ENCODE measurements at regions not wholly inside any gene's neighbourhood (a gene's known extent, or its start where the extent isn't known, plus 50 kb on each side); places are given as distances from the start of the nearest gene placed in this dataset.

- Histone ChIP-seq H3K9me3 (ENCODE audit: control insufficient read depth in 2 of 2, insufficient read depth in 1 of 2, low read length in 1 of 2) (peaks cover 0 to 5% of the 10 kb centered on the region in 2 donors), H3K36me3 (ENCODE audit: control insufficient read depth in 2 of 2, insufficient read depth in 2 of 2, low read length in 1 of 2) (no peaks in the 10 kb centered on the region), H3K4me1 (ENCODE audit: control insufficient read depth in 2 of 2, insufficient read depth in 2 of 2, low read length in 2 of 2) (no peaks in the 10 kb centered on the region), H3K4me3 (ENCODE audit: low read length in 2 of 2) (no peak overlapping the region), H3K27me3 (ENCODE audit: control insufficient read depth in 2 of 2, insufficient read depth in 1 of 2, low read length in 1 of 2) (no peaks in the 10 kb centered on the region), H3K27ac (ENCODE audit: low read depth in 1 of 2, low read length in 1 of 2) (no peak overlapping the region)
- DNase-seq (ENCODE audit: low read depth in 6 of 9, low spot score in 9 of 9): no peak
- WGBS: 94% methylated on average over 4 of the region's 4 CpGs
Measured at GRCh38 chr6:168255283-168255881, 64.2 kb downstream of the DACT2 start.

GRCh38 chr6:168252267-168252666 is 67.3 kb downstream of the DACT2 start:
- WGBS: 96% methylated on average over 4 of the region's 4 CpGs
- no peaks in the 10 kb centered on the region for H3K27me3 ChIP-seq (ENCODE audit: control insufficient read depth in 2 of 2, insufficient read depth in 1 of 2, low read length in 1 of 2)
- H3K36me3 ChIP-seq (ENCODE audit: control insufficient read depth in 2 of 2, insufficient read depth in 2 of 2, low read length in 1 of 2): no peaks in the 10 kb centered on the region
- no peaks in the 10 kb centered on the region for H3K4me1 ChIP-seq (ENCODE audit: control insufficient read depth in 2 of 2, insufficient read depth in 2 of 2, low read length in 2 of 2)
- no peak overlapping the region for H3K27ac ChIP-seq (ENCODE audit: low read depth in 1 of 2, low read length in 1 of 2)
- DNase-seq (ENCODE audit: low read depth in 6 of 9, low spot score in 9 of 9): no peak
- no peak overlapping the region for H3K4me3 ChIP-seq (ENCODE audit: low read length in 2 of 2)
- H3K9me3 ChIP-seq (ENCODE audit: control insufficient read depth in 2 of 2, insufficient read depth in 1 of 2, low read length in 1 of 2): peaks cover 0 to 5% of the 10 kb centered on the region in 2 donors

GRCh38 chr6:168250250-168250649 is 69.3 kb downstream of the DACT2 start:
- DNase-seq (ENCODE audit: low read depth in 6 of 9, low spot score in 9 of 9): no peak
- Histone ChIP-seq H3K4me3 (ENCODE audit: low read length in 2 of 2) (no peak overlapping the region), H3K4me1 (ENCODE audit: control insufficient read depth in 2 of 2, insufficient read depth in 2 of 2, low read length in 2 of 2) (no peaks in the 10 kb centered on the region), H3K9me3 (ENCODE audit: control insufficient read depth in 2 of 2, insufficient read depth in 1 of 2, low read length in 1 of 2) (peaks cover 0 to 2% of the 10 kb centered on the region in 2 donors), H3K36me3 (ENCODE audit: control insufficient read depth in 2 of 2, insufficient read depth in 2 of 2, low read length in 1 of 2) (no peaks in the 10 kb centered on the region), H3K27me3 (ENCODE audit: control insufficient read depth in 2 of 2, insufficient read depth in 1 of 2, low read length in 1 of 2) (no peaks in the 10 kb centered on the region), H3K27ac (ENCODE audit: low read depth in 1 of 2, low read length in 1 of 2) (no peak overlapping the region)
- 96% methylated on average over 11 of the region's 11 CpGs for WGBS

- no peaks in the 10 kb centered on the region for H3K4me1 ChIP-seq (ENCODE audit: control insufficient read depth in 2 of 2, insufficient read depth in 2 of 2, low read length in 2 of 2)
- H3K27ac ChIP-seq (ENCODE audit: low read depth in 1 of 2, low read length in 1 of 2): no peak overlapping the region
- WGBS: 95% methylated on average over 13 of the region's 13 CpGs
- no peaks in the 10 kb centered on the region for H3K9me3 ChIP-seq (ENCODE audit: control insufficient read depth in 2 of 2, insufficient read depth in 1 of 2, low read length in 1 of 2)
- no peaks in the 10 kb centered on the region for H3K27me3 ChIP-seq (ENCODE audit: control insufficient read depth in 2 of 2, insufficient read depth in 1 of 2, low read length in 1 of 2)
- no peak for DNase-seq (ENCODE audit: low read depth in 6 of 9, low spot score in 9 of 9)
- no peak overlapping the region for H3K4me3 ChIP-seq (ENCODE audit: low read length in 2 of 2)
- H3K36me3 ChIP-seq (ENCODE audit: control insufficient read depth in 2 of 2, insufficient read depth in 2 of 2, low read length in 1 of 2): no peaks in the 10 kb centered on the region
Measured at GRCh38 chr6:168249746-168250145, 69.8 kb downstream of the DACT2 start.

GRCh38 chr6:168248148-168248620 is 71.4 kb downstream of the DACT2 start:
- Histone ChIP-seq H3K27me3 (ENCODE audit: control insufficient read depth in 2 of 2, insufficient read depth in 1 of 2, low read length in 1 of 2) (no peaks in the 10 kb centered on the region), H3K4me3 (ENCODE audit: low read length in 2 of 2) (no peak overlapping the region), H3K27ac (ENCODE audit: low read depth in 1 of 2, low read length in 1 of 2) (no peak overlapping the region), H3K4me1 (ENCODE audit: control insufficient read depth in 2 of 2, insufficient read depth in 2 of 2, low read length in 2 of 2) (no peaks in the 10 kb centered on the region), H3K36me3 (ENCODE audit: control insufficient read depth in 2 of 2, insufficient read depth in 2 of 2, low read length in 1 of 2) (no peaks in the 10 kb centered on the region), H3K9me3 (ENCODE audit: control insufficient read depth in 2 of 2, insufficient read depth in 1 of 2, low read length in 1 of 2) (no peaks in the 10 kb centered on the region)
- no peak for DNase-seq (ENCODE audit: low read depth in 6 of 9, low spot score in 9 of 9)
- 86% methylated on average over 9 of the region's 9 CpGs for WGBS

GRCh38 chr6:168247443-168248147 is 72.0 kb downstream of the DACT2 start:
- WGBS: 68% methylated on average over 16 of the region's 16 CpGs
- Histone ChIP-seq H3K4me3 (ENCODE audit: low read length in 2 of 2) (no peak overlapping the region), H3K9me3 (ENCODE audit: control insufficient read depth in 2 of 2, insufficient read depth in 1 of 2, low read length in 1 of 2) (no peaks in the 10 kb centered on the region), H3K27me3 (ENCODE audit: control insufficient read depth in 2 of 2, insufficient read depth in 1 of 2, low read length in 1 of 2) (no peaks in the 10 kb centered on the region), H3K27ac (ENCODE audit: low read depth in 1 of 2, low read length in 1 of 2) (no peak overlapping the region), H3K36me3 (ENCODE audit: control insufficient read depth in 2 of 2, insufficient read depth in 2 of 2, low read length in 1 of 2) (no peaks in the 10 kb centered on the region), H3K4me1 (ENCODE audit: control insufficient read depth in 2 of 2, insufficient read depth in 2 of 2, low read length in 2 of 2) (no peaks in the 10 kb centered on the region)
- no peak for DNase-seq (ENCODE audit: low read depth in 6 of 9, low spot score in 9 of 9)

- Histone ChIP-seq H3K27me3 (ENCODE audit: control insufficient read depth in 2 of 2, insufficient read depth in 1 of 2, low read length in 1 of 2) (no peaks in the 10 kb centered on the region), H3K4me1 (ENCODE audit: control insufficient read depth in 2 of 2, insufficient read depth in 2 of 2, low read length in 2 of 2) (peaks cover 0 to 3% of the 10 kb centered on the region in 2 donors), H3K27ac (ENCODE audit: low read depth in 1 of 2, low read length in 1 of 2) (no peak overlapping the region), H3K36me3 (ENCODE audit: control insufficient read depth in 2 of 2, insufficient read depth in 2 of 2, low read length in 1 of 2) (no peaks in the 10 kb centered on the region), H3K9me3 (ENCODE audit: control insufficient read depth in 2 of 2, insufficient read depth in 1 of 2, low read length in 1 of 2) (no peaks in the 10 kb centered on the region), H3K4me3 (ENCODE audit: low read length in 2 of 2) (no peak overlapping the region)
- WGBS: 97% methylated on average over 17 of the region's 17 CpGs
- no peak for DNase-seq (ENCODE audit: low read depth in 6 of 9, low spot score in 9 of 9)
Measured at GRCh38 chr6:168244961-168245551, 74.5 kb downstream of the DACT2 start.

- no peak for DNase-seq (ENCODE audit: low read depth in 6 of 9, low spot score in 9 of 9)
- 74% methylated on average over 6 of the region's 6 CpGs for WGBS
- no peak overlapping the region for H3K4me3 ChIP-seq (ENCODE audit: low read length in 2 of 2)
Measured at GRCh38 chr6:168243812-168244376, 75.7 kb downstream of the DACT2 start.

GRCh38 chr6:168242940-168243225 is 76.7 kb downstream of the DACT2 start:
- Histone ChIP-seq H3K27ac (ENCODE audit: low read depth in 1 of 2, low read length in 1 of 2) (no peak overlapping the region), H3K4me3 (ENCODE audit: low read length in 2 of 2) (no peak overlapping the region), H3K4me1 (ENCODE audit: control insufficient read depth in 2 of 2, insufficient read depth in 2 of 2, low read length in 2 of 2) (peaks cover 0 to 8% of the 10 kb centered on the region in 2 donors), H3K36me3 (ENCODE audit: control insufficient read depth in 2 of 2, insufficient read depth in 2 of 2, low read length in 1 of 2) (no peaks in the 10 kb centered on the region), H3K9me3 (ENCODE audit: control insufficient read depth in 2 of 2, insufficient read depth in 1 of 2, low read length in 1 of 2) (no peaks in the 10 kb centered on the region), H3K27me3 (ENCODE audit: control insufficient read depth in 2 of 2, insufficient read depth in 1 of 2, low read length in 1 of 2) (no peaks in the 10 kb centered on the region)
- DNase-seq (ENCODE audit: low read depth in 6 of 9, low spot score in 9 of 9): no peak
- 87% methylated on average over 8 of the region's 8 CpGs for WGBS

More at GRCh38 chr6:168243812-168244376, 75.7 kb downstream of the DACT2 start:
- H3K27me3 ChIP-seq (ENCODE audit: control insufficient read depth in 2 of 2, insufficient read depth in 1 of 2, low read length in 1 of 2): no peaks in the 10 kb centered on the region
- no peaks in the 10 kb centered on the region for H3K9me3 ChIP-seq (ENCODE audit: control insufficient read depth in 2 of 2, insufficient read depth in 1 of 2, low read length in 1 of 2)
- H3K27ac ChIP-seq (ENCODE audit: low read depth in 1 of 2, low read length in 1 of 2): no peak overlapping the region
- peaks cover 0 to 8% of the 10 kb centered on the region in 2 donors for H3K4me1 ChIP-seq (ENCODE audit: control insufficient read depth in 2 of 2, insufficient read depth in 2 of 2, low read length in 2 of 2)
- no peaks in the 10 kb centered on the region for H3K36me3 ChIP-seq (ENCODE audit: control insufficient read depth in 2 of 2, insufficient read depth in 2 of 2, low read length in 1 of 2)
